Hepatocyte (in vitro differentiated cells): ENCODE measurements at regions not wholly inside any gene's neighbourhood (a gene's known extent, or its start where the extent isn't known, plus 50 kb on each side); places are given as distances from the start of the nearest gene placed in this dataset.

Experiments
- CTCF ChIP-seq: fragments of 200-600 bp; sonication (generic); IDR thresholded peaks from 2 replicates; pipeline ENCODE4 v1.5.1; 2016; ENCODE audit warnings: antibody characterized with exemption, mild to moderate bottlenecking; ENCODE audit not compliant: poor library complexity
- EZH2phosphoT487 ChIP-seq: fragments of 200-600 bp; sonication (generic); IDR thresholded peaks from one replicate; pipeline ENCODE4 v1.6.1; 2018; ENCODE audit warnings: antibody characterized with exemption, mild to moderate bottlenecking, low read depth, moderate library complexity; ENCODE audit not compliant: unreplicated experiment, severe bottlenecking

GRCh38 chr3:15958692-15959433 lies 161.1 kb upstream of the ANKRD28 start:
- TF ChIP-seq CTCF: no peak
- TF ChIP-seq EZH2phosphoT487: no peak
